Mesenteric fat pad (tissue), 1 donor: ENCODE measurements at regions not wholly inside any gene's neighbourhood (a gene's known extent, or its start where the extent isn't known, plus 50 kb on each side); places are given as distances from the start of the nearest gene placed in this dataset.
"Not testable (repeated sequence)": the region's sequence is repeated elsewhere in the genome, so short reads cannot be mapped to it uniquely, and the experiment has no call there.

Experiments used
- DNase-seq: peaks from one replicate; pipeline ENCODE4 v3.0.0-alpha.2; 2020; ENCODE audit warnings: low spot score
- donor health status: DM: yes; HTN: yes; CAD: no.

DNA sequence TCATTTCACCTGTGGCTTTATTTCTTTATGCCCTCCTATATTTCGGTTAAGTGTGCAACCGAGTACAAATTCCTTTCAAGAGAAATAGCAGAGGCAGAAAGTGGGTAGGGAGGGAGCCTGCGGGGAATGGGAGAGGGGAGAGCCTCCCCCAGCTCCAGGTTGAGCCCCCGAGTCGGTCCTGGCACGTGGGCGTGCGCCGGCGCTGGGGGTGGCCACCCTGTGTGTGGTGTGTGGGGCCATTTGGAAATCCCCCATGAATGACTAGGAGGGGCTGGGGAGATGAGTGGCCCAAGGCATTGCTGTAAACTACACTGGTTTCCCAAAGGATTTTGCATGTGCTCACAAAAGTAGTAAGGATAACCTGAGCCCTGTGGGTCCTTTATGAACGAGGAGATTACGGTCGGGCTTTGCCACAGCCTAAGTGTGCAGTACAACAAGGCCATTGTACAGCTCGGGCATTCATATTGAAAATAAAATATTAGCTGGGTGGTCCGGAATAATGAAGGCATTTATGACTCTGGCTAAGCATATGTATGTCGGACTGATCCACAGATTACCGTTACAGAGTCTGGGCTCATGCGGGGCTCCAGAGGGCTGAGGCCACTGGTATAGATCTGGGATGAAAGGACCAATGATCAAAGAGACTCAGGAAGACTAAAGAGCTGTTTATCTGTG is 84.5 kb upstream of the RALGAPA2 start:
- DNase-seq = no peak

DNA sequence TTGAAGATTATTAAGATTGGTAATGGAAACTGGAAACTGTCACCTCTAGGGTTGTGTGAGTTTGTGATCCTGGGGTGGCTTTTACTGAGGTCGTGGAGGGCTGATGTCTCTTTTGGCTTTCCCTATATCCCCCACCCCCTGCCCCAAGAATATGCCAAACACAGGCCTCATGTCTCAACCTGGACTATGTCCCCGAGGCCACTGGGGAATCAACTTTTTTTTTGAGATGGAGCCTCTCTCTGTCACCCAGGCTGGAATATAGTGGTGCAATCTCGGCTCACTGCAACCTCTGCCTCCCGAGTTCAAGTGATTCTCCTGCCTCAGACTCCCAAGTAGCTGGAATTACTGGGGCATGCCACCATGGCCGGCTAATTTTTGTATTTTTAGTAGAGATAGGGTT is 83.3 kb upstream of the RALGAPA2 start:
- DNase-seq = no peak

DNA sequence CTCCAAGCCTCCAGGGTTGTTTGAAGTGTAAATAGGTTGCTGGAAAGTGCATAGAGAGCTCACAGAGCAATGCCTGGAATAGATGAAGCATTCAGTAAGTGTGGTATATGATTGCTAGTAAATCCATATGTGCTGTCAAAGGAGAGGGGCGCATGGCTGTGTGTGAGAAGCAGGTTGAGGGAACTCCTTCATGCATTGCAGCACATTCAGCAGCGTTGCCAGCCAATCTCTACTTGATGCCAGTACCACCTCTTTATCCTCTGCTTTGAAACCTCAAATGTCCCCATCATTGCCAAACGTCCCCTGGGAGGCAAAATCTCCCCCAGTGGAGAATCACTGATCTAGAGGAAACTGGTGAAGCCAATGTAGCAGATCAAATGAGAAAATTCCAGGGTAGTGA is 82.7 kb upstream of the RALGAPA2 start:
- DNase-seq = no peak

DNA sequence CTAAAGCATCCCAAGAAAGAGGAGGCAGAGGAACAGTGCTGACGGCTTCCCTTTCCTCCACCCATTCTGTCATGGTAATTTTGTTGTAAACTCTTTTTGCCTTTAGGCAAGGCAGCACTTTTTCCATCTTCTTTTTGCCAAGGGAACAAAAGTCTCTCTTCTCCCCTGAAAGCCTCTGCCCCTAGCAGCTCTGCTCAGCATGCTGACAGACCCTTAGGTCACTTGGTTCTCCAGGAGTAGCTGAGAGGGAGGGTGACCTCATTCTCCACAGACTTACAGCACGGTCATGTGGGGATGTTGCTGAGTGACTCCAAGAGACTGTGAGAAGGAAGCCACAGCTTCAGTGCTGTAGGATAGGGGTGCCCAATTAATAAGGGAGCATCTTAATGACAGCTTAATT is 81.1 kb upstream of the RALGAPA2 start:
- DNase-seq = no peak

DNA sequence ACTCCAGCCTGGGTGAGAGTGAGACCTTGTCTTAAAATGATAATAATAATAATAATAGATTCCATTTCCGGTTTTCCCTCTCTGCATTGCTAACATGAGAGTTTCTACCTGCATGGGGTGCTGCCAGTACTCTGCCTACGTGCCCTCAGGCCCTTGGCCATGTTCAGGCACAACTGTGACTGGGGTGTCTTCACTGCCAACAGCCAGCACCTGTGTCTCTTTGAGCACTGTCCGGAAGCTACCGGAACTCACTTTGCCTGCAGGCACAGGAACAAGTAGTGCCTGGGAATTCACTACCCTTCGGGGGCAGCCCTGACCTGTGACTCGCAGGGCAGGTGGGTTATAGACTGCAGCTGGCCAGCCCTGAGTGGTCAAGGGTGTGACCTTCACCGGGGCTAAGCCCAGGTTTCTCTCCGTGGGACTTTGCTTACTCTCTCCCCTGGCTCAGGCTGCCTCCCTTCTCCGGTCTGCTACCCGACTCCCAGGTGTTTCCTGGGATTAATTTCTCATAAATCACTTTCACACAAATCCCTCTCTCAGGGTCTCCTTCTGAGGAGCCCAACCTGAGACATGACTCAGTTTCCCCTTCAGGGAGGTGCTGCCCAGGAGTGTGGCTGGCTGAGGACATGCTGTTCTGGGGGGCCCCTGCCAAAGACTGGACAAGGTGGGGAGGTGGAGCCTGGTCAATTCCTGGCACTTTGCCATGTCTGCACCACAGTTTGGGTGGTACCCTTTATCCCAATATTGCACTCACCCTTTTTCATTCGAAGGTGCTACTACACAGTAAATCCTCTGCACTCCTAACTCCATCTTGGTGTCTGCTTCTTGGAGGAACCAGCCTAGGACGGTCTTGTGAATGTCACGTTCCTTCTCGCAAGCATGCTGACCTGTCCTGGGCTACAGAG is 79.5 kb upstream of the RALGAPA2 start:
- DNase-seq = no peak

DNA sequence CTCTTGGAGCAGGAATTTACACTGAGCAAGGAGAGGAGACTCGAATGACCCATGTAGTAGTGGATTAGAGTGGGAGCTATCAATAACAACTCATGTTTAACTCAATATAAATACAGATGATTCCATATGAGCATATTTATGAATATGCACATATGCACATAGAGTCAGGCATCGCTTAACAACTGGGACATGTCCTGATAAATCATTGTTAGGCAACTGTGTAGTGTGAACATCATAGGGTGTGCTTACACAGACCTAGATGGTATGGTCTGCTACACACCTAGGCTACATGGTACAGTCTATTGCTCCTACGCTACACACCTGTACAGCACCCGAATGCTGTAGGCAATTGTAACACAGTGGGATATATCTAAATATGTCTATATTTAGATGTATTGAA is 75.9 kb upstream of the RALGAPA2 start:
- no peak for DNase-seq

DNA sequence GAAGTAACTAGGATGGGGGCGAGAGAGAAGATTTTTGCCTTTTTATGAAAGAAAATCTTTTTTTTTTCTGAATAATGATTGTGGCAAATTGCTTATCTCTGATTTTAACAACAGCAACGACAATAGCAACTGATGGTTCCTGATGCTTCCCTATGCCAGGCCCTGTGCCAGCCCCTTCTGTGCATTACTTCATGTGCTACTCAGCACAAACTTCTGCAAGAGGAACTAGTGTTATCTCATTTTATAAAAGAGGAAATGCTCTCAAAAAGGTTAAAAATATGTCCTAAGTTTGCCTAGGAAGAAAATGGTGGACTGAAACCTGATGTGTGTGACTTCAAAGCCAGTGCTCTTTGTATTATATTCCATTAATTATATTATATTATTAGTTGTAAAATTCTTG is 74.0 kb upstream of the RALGAPA2 start:
- DNase-seq = no peak

DNA sequence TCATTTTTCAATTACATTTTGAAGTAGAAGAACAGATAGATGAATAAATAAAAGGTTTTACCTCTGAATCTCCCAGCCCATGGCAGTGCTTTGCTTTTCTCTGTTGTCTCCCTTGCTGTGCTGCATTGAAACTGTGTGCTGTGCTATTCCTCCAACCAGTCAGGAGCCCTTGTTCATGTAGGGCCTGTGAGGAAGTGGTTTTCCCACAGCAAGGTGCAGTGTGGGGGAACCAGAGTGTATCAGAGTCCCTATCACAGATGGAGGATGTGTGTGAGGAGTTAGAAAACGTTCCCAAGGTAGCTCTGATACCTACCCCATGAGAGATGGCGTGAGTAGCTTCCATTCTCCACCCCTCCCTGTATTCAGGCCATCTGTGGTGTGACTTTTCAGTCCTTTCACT is 72.8 kb upstream of the RALGAPA2 start:
- no peak for DNase-seq

DNA sequence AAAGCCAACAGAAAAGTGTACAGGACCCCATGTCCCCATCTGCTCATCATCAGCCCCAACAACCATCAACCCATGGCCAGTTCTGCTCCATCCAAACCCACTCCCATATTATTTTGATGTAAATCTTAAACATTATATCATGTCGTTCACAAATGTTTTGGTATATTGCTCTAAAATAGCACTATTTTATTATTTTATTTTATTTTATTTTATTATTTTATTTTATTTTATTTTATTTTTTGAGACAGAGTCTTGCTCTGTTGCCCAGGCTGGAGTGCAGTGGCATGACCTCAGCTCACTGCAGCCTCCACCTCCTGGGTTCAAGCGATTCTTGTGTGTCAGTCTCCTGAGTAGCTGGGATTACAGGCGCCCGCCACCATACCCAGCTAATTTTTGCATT is 72.0 kb upstream of the RALGAPA2 start:
- not testable (repeated sequence) for DNase-seq

DNA sequence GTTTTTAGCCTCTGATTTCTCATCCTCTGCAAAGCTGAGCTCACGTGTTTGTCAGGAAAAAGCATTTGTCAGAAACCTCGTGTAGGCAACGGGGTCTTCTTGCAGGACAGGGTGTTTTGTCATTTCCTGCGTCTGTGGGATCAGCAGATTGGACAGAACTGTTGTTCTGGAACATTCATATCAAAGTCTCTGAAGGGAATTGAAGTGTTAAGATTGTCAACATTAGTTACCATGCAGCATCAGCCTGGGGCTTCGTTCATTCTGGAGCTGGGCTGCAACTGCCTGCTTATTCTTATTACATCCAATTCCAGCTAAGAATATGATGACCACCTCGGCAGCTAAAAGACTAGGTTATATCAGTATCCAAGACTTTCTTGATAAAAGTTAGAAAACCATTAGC is 71.0 kb upstream of the RALGAPA2 start:
- no peak for DNase-seq

DNA sequence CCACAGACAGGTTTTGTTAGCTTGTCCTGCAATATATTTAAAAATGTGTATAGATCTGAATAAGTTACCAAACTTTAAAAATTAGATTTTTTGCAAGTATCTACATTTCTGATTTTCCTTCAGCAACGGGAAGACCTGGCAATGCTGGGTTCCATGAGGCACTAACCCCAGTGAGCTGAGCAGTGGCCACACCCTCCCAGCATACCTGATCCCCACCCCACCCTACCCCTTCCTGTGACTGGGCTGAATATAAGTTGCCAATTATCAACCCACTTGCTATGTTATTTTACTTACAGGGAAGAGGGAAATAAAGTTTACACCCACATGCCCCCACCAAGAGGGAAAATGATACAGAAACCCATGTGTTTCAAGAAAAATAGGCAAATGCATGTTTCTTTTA is 70.3 kb upstream of the RALGAPA2 start:
- no peak for DNase-seq

DNA sequence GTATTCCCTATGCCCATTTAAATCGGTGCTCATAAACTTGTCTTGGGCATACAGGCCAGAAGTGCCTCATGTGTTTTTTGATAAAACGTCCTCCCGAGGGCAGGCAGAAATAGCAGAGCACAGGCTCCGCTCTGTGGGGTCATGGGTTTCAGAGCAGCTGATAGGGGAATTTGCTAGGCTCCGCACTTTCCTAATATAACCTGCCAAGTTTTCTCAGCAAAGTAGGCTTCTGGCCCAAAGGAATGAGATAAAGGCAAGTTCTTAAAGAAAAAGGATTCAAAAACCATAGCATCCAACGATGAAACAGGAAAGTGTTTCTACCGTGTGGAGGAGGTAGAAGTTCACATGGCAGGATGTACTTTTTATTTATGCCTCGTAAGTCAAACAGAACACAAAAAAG is 69.8 kb upstream of the RALGAPA2 start:
- DNase-seq = no peak

DNA sequence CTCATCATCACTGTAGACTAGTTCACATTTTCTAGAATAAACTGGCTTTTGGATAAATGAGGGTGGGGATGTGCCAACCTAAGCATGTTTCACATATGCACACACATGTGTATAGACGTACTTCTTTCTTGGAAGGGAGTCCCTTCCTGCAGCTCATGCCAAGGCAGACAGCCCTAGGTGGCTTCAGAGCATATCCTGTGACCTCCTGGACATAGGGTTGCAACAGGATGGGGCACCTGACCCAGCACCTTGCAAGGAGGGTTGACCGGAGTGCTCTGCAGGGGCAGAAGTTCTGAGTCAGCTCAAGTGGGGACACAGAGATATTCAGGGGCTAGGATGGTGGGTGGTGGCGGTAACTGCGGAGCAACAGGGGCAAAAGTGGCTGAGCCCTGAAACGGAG is 68.6 kb upstream of the RALGAPA2 start:
- no peak for DNase-seq

DNA sequence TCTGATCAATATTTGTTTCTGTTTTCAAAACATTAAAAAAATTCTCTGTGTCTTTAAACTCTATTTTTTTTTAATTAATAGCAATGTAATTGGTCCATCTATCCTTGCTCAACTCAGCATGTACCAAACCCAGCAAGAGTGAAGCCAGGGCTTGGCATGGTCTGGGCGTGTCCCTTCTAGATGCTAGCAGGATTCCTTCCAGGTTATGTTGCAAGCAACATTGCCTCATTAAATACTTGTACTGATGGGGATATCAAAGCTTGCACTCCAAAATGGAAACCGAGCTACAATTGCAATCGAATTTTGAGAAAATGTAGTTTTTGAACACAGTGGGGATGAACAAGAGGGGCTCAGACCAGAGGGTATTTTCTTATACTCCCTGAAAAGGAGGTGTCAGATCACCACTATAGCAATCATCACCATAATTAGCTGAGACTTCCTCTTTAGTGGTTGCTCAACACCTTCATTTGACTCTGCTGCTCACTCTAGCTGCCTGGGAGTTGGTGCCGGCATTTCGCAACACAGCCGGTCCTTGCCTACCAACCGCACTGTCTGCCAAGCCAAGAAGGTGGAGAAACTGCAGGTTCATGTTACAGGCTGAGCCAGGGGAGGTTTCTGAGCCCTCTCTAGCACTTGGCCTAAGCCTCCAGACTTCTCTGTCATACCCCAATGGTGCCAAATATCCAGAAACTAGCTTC is 67.8 kb upstream of the RALGAPA2 start:
- DNase-seq = no peak

DNA sequence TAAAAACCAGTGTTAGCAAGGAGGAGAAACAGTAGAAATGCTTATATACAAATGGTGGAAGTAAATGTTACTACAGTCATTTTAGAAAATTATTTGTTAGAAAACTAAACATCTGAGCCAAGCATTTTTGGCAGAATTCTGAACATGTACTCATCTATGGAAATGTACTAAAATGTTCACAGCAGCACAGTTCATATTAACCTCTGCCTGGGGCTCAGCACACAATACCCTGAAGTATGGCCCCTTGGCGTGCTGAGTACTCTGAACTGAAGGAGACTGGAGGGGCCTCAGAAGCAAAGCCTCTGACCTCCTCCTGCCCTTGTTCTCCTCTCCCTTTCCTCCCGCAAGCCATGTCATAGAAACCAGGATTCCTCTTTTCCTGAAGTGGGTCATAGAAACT is 66.2 kb upstream of the RALGAPA2 start:
- DNase-seq = no peak

DNA sequence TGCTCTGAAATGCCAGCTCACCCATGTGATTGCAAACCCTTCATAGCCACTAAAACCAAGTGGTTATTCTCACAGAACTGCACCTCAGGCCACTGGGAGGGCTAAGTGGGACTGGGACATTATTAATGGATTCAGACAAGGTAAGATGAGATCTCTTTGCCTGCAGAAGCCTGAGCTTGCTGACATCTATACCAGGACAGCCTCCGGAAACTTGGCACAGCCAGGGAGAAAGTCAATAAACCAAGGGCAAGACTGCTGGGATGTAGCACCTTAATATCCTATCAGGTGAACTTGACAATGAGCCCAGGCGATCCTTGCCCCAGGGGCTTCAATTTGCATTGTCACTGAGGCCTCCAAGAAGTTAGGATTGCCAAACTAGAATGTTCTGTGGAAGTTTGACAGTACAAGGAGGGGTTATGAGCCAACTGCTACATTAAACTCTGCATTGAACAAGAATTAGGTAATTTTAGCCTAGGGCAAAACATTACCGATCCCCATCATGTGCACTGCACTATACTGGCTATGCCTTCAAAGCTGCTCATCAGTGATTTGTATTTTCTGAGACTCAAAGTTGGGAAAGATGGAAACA is 60.1 kb upstream of the RALGAPA2 start:
- DNase-seq = no peak

DNA sequence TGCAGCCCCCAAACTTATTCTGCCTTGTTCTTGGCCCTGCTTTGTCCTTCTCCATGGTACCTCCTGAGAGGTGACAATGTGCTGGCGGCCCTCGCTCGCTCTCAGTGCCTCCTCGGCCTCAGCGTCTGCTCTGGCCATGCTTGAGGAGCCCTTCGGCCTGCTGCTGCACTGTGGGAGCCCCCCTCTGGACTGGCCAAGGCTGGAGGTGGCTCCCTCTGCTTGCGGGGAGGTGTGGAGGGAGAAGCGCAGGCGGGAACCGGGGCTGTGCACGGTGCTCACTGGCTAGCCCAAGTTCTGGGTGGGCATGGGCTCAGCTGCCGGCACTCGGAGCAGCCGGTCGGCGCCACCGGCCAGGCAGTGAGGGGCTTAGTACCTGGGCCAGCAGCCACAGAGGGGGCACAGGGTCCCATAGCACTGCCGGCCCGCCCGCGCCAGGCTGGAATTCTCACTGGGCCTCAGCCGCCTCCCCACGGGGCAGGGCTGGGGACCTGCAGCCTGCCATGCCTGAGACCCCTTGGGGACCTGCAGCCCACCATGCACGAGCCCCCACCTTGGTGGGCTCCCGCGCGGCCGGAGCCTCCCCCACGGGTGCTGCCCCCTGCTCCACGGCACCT is 55.9 kb upstream of the RALGAPA2 start:
- DNase-seq = no peak

DNA sequence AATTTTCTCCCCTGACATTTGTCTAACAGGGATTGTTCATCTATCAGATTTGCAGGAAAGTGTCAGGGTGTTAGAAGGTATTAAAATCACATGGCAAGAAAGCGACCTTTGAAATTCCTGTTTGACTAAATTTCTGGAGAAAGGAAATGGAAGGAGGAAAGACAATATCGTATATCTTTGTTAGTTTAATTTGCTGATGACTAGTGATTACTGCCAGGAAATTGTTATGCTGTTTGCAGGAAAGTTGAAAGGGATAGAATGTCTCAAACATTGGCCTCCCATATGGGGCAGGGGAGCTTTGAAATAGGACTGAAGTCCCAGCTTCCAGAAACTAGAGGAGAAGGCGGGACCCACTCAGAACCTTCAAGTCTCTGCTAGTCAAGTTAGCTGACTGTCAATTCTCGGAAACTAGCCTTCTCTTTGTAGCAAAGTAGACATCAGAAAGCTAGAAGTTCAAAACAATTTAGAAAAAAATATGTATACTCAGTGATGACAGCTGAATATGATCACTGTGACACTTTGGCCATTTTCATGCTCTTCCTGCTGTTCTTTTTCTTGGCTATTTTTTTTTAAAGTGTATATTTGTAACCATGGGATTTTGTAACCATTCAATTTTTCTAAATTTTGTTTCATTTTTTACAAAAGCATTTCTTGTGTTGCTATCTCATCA is 53.4 kb upstream of the RALGAPA2 start:
- DNase-seq = no peak

DNA sequence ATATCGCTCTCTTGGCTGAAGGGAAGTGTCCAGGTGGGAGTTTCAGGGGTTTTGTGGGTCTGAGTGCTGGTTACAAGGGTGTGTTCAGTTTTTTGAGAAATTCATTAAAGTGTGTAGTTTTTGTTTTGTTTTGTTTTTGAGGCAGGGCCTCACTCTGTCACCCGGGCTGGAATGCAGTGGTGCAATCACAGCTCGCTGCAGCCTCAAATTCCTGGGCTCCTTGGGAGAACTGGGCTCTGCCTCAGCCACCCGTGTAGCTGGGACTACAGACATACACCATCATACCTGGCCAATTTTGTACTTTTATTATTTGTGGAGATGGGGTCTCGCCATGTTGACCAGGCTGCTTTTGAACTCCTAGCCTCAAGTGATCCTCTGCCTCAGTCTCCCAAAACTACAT is 51.2 kb upstream of the RALGAPA2 start:
- DNase-seq = no peak
